ENCODE measurements at regions not wholly inside any gene's neighbourhood (a gene's known extent, or its start where the extent isn't known, plus 50 kb on each side); places are given as distances from the start of the nearest gene placed in this dataset.
"Not testable (repeated sequence)": the region's sequence is repeated elsewhere in the genome, so short reads cannot be mapped to it uniquely, and the experiment has no call there.

DNA sequence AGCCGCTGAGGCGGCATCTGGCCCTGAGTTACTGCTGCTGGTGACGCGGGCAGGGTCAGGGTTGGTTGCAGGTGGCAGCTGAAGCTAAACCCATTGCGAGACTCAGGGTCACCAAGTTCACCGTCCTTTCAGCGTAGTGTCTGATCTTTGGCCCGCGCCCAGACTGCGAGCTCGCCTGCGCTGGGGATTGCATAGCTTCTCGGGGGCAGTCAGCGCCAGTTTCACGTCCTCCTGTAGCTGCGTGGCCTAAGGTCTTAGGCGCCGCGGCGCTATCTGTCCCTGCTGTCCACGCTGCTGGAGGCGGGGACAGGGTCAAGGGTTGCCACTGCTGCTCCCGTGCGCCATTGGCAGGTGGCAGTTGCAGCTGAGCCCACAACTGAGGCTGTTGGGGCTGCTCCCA is 581.3 kb downstream of the TUBA3C start:
- not testable (repeated sequence) for H3T11ph ChIP-seq (ENCODE audit: low read length); H4K91ac ChIP-seq (ENCODE audit: insufficient read length, low read depth, low read length); H3K36me3 Mint-ChIP-seq (ENCODE audit: insufficient read depth in 1 of 3, low read depth in 3 of 3); H3K27me3 ChIP-seq (ENCODE audit: insufficient read depth, low read length); H3K23me2 ChIP-seq (ENCODE audit: insufficient read length, low read depth, low read length, poor library complexity, severe bottlenecking); H3K4me1 Mint-ChIP-seq; H3K4me3 Mint-ChIP-seq; H3K56ac ChIP-seq (ENCODE audit: insufficient read length, low read depth, low read length); H4K8ac ChIP-seq (replicated peaks; ENCODE audit: insufficient read length, low read depth, low read length); H3K27me3 Mint-ChIP-seq (ENCODE audit: low read depth); DNase-seq; H2BK15ac ChIP-seq (ENCODE audit: low read depth, low read length); H3K27ac ChIP-seq (ENCODE audit: insufficient read length, low read depth, low read length); H3K79me1 ChIP-seq (ENCODE audit: insufficient read depth, low read depth, low read length, poor library complexity, severe bottlenecking); H3K9me3 ChIP-seq (ENCODE audit: control insufficient read depth, low read depth, low read length); H4K20me1 ChIP-seq (ENCODE audit: control insufficient read depth, insufficient read depth, insufficient read length); H4K5ac ChIP-seq (ENCODE audit: insufficient read length, low read depth, low read length); H3K79me2 ChIP-seq (ENCODE audit: insufficient read depth, low read length); H2AK5ac ChIP-seq (ENCODE audit: insufficient read length, low read length); H3K14ac ChIP-seq (ENCODE audit: insufficient read depth, low read length); H3K18ac ChIP-seq (ENCODE audit: insufficient read length, low read depth, low read length); H3K27ac Mint-ChIP-seq; H2BK20ac ChIP-seq (ENCODE audit: low read depth, low read length, poor library complexity, severe bottlenecking); H3K4me2 ChIP-seq (ENCODE audit: insufficient read depth, insufficient read length, low read length); H3K4ac ChIP-seq (ENCODE audit: low read depth, low read length); H3K23ac ChIP-seq (ENCODE audit: insufficient read length, low read depth, low read length); H2BK120ac ChIP-seq (ENCODE audit: low read depth, low read length, poor library complexity, severe bottlenecking); H3K4me1 ChIP-seq (ENCODE audit: insufficient read depth, low read length); H2BK12ac ChIP-seq (ENCODE audit: insufficient read length, low read depth, low read length); H2BK5ac ChIP-seq (ENCODE audit: insufficient read length, low read length); H2AFZ ChIP-seq (ENCODE audit: low read length); H3K9ac ChIP-seq (ENCODE audit: extremely low read depth, insufficient read length, low read length)
- H3K9me3 Mint-ChIP-seq = peaks cover 30 to 45% of the 10 kb centered on the region in 2 experiments
- WGBS (ENCODE audit: extremely low coverage, insufficient read length, low lambda C conversion rate) = no CpG with 5 or more reads among the region's 24 CpGs

DNA sequence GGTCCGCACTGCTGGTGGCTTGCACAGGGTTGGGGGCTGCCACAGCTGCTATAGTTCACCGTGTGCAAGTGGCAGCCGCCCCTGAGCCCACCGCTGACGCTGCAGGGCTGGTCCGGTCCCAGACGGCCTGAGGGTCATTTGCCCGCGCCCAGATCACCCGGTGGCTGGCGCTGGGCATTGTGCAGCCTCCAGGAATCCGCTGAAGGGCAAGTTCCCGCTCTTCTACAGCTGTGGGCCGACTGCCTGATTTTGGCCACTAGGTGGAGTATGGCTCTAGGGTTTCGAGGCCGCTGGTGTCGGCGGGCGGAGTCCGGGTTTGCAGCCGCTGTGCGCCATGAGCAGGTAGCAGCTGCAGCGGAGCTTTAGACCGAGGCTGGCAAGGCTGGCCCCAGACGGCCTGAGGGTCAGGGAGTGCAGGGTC is 581.8 kb downstream of the TUBA3C start:
- not testable (repeated sequence) for H3K14ac ChIP-seq (ENCODE audit: insufficient read depth, low read length); H3K56ac ChIP-seq (ENCODE audit: insufficient read length, low read depth, low read length); H3K23ac ChIP-seq (ENCODE audit: insufficient read length, low read depth, low read length); H3K27ac Mint-ChIP-seq; H2AFZ ChIP-seq (ENCODE audit: low read length); H4K20me1 ChIP-seq (ENCODE audit: control insufficient read depth, insufficient read depth, insufficient read length); H3K4me1 Mint-ChIP-seq; H3K79me1 ChIP-seq (ENCODE audit: insufficient read depth, low read depth, low read length, poor library complexity, severe bottlenecking); H3K23me2 ChIP-seq (ENCODE audit: insufficient read length, low read depth, low read length, poor library complexity, severe bottlenecking); H4K8ac ChIP-seq (replicated peaks; ENCODE audit: insufficient read length, low read depth, low read length); H3K79me2 ChIP-seq (ENCODE audit: insufficient read depth, low read length); H4K91ac ChIP-seq (ENCODE audit: insufficient read length, low read depth, low read length); H3K4me1 ChIP-seq (ENCODE audit: insufficient read depth, low read length); H2AK5ac ChIP-seq (ENCODE audit: insufficient read length, low read length); H3K9ac ChIP-seq (ENCODE audit: extremely low read depth, insufficient read length, low read length); H3K4ac ChIP-seq (ENCODE audit: low read depth, low read length); H2BK20ac ChIP-seq (ENCODE audit: low read depth, low read length, poor library complexity, severe bottlenecking); H3K27ac ChIP-seq (ENCODE audit: insufficient read length, low read depth, low read length); H4K5ac ChIP-seq (ENCODE audit: insufficient read length, low read depth, low read length); H3T11ph ChIP-seq (ENCODE audit: low read length); H2BK12ac ChIP-seq (ENCODE audit: insufficient read length, low read depth, low read length); H3K18ac ChIP-seq (ENCODE audit: insufficient read length, low read depth, low read length); H2BK120ac ChIP-seq (ENCODE audit: low read depth, low read length, poor library complexity, severe bottlenecking); H3K27me3 ChIP-seq (ENCODE audit: insufficient read depth, low read length); H3K4me3 Mint-ChIP-seq; H3K27me3 Mint-ChIP-seq (ENCODE audit: low read depth); H3K36me3 Mint-ChIP-seq (ENCODE audit: insufficient read depth in 1 of 3, low read depth in 3 of 3); H2BK15ac ChIP-seq (ENCODE audit: low read depth, low read length); DNase-seq; H3K4me2 ChIP-seq (ENCODE audit: insufficient read depth, insufficient read length, low read length); H3K9me3 ChIP-seq (ENCODE audit: control insufficient read depth, low read depth, low read length); H2BK5ac ChIP-seq (ENCODE audit: insufficient read length, low read length)
- no CpG with 5 or more reads among the region's 25 CpGs for WGBS (ENCODE audit: extremely low coverage, insufficient read length, low lambda C conversion rate)
- H3K9me3 Mint-ChIP-seq = peaks cover 32 to 47% of the 10 kb centered on the region in 2 experiments
